RWPE1 (cell line): ENCODE measurements at regions not wholly inside any gene's neighbourhood (a gene's known extent, or its start where the extent isn't known, plus 50 kb on each side); places are given as distances from the start of the nearest gene placed in this dataset.

Experiments
- CTCF ChIA-PET: fragments of 350-600 bp; sonication (Branson Sonifier 250); formaldehyde crosslinking; extraction: SDS; loops from one replicate; lab custom pipeline; 2021; lab: Yijun Ruan, JAX
- POLR2A ChIA-PET: fragments of 400-600 bp; formaldehyde crosslinking; extraction: SDS; loops from one replicate; lab custom pipeline; 2020; ENCODE audit warnings: antibody characterized with exemption; ENCODE audit not compliant: low non-redundant PET; lab: Yijun Ruan, JAX
- DNase-seq: peaks from one replicate; pipeline ENCODE4 v3.0.0; 2012; ENCODE audit warnings: low spot score
- H3K27ac ChIP-seq: fragments of 450-650 bp; 2 replicates; pipeline ENCODE4 v1.5.1; 2017
- CTCF ChIP-seq: fragments of 450-650 bp; conservative IDR thresholded peaks from 2 replicates; pipeline ENCODE4 v1.5.1; 2017; ENCODE audit warnings: low read depth, mild to moderate bottlenecking

GRCh38 chr3:153252963-153253362 lies 90.9 kb downstream of the RAP2B start:
- ChIA-PET CTCF (interaction anchor here (0.6 kb wide), 1 partner anchor 23 kb away, joined by 3 read pairs; no protein-coding TSS in a partner anchor), POLR2A (no interaction called here)
- no peak for DNase-seq
- TF ChIP-seq CTCF = no peak
- no peak overlapping the region for H3K27ac ChIP-seq

- ChIA-PET POLR2A (no interaction called here), CTCF (no interaction called here)
Measured at GRCh38 chr3:153254361-153254760, 92.3 kb downstream of the RAP2B start.

GRCh38 chr3:153257673-153258351 lies 95.8 kb downstream of the RAP2B start:
- H3K27ac ChIP-seq = no peak overlapping the region
- ChIA-PET POLR2A (interaction anchor here (0.6 kb wide), 1 partner anchor 153 kb away, joined by 5 read pairs; no protein-coding TSS in a partner anchor), CTCF (interaction anchor here (0.6 to 0.7 kb wide), 2 partner anchors 9 to 108 kb away, joined by 3 to 5 read pairs; no protein-coding TSS in a partner anchor)
- TF ChIP-seq CTCF = no peak
- no peak for DNase-seq

More at GRCh38 chr3:153254361-153254760, 92.3 kb downstream of the RAP2B start:
- no peak overlapping the region for H3K27ac ChIP-seq
- no peak for DNase-seq
- no peak for TF ChIP-seq CTCF

GRCh38 chr3:153259956-153260355 lies 97.9 kb downstream of the RAP2B start:
- DNase-seq = no peak
- CTCF ChIA-PET = no interaction called here
- no peak overlapping the region for H3K27ac ChIP-seq
- POLR2A ChIA-PET = no interaction called here
- no peak for TF ChIP-seq CTCF

DNA sequence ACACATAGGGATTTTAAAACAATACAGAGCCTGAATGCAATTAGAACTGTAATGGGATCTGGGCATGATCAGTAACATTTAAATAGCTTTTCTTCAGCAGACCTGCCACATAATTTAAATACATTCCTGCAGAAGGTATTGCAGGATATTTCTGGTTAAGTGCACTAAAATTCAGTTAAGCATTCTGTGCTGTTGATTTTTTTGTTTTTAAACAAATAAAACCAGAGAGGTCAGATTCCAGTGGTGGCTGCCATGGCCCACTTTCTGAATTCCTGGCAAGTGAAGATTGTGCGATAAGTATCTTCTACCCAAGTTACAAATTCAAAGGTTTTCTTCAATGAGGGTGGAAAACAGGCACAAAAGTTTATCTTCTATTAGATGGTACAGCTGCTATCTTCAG lies 98.7 kb downstream of the RAP2B start:
- no peak for TF ChIP-seq CTCF
- CTCF ChIA-PET = no interaction called here
- no peak for DNase-seq
- POLR2A ChIA-PET = no interaction called here
- no peak overlapping the region for H3K27ac ChIP-seq

DNA sequence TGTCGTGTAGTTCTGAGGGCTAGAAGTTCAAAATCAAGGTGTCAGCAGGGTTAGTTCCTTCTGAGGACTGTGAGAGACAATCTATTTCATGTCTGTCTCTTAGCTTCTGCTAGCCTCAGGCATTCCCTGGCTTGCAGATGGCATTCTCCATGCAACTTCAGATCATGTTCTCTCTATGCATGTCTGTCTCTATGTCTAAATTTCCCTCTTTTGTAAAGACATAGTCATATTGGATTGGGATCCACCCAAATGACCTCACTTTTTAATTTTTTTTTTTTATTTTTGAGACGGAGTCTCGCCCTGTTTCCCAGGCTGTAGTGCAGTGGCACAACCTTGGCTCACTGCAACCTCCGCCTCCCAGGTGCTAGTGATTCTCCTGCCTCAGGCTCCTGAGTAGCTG lies 104.6 kb downstream of the RAP2B start:
- CTCF ChIA-PET = no interaction called here
- no peak for DNase-seq
- no peak overlapping the region for H3K27ac ChIP-seq
- no peak for TF ChIP-seq CTCF
- POLR2A ChIA-PET = no interaction called here
